Sciatic nerve (tissue), 2 donors: ENCODE measurements at regions not wholly inside any gene's neighbourhood (a gene's known extent, or its start where the extent isn't known, plus 50 kb on each side); places are given as distances from the start of the nearest gene placed in this dataset.
"Not testable (repeated sequence)": the region's sequence is repeated elsewhere in the genome, so short reads cannot be mapped to it uniquely, and the experiment has no call there.

Source experiments
- ATAC-seq: fragments of 200-7000 bp; cut with Tn5 transposase; one replicate; pipeline ENCODE4 v1.9.1; 2020; ENCODE audit warnings: mild to moderate bottlenecking, moderate library complexity
- DNase-seq: peaks from one replicate; pipeline ENCODE4 v3.0.0-alpha.2; 2020; ENCODE audit warnings: low spot score
- intact Hi-C: fragments of 100-400 bp; cut with DNase I; formaldehyde crosslinking; loops from one replicate; pipeline ENCODE4 v1.14.2; 2022
- donor health status: DM: no; HTN: no; CAD: no.
- donor health status: DM: no; HTN: no; CAD: no.

- DNase-seq = no peak
- intact Hi-C loops = no loop called here
- ATAC-seq = no peak
Measured at GRCh38 chr4:123682931-123683330, 286.3 kb downstream of the SPRY1 start.

GRCh38 chr4:123684937-123685336 lies 288.3 kb downstream of the SPRY1 start:
- intact Hi-C loops, ATAC-seq, DNase-seq: not testable (repeated sequence)

DNA sequence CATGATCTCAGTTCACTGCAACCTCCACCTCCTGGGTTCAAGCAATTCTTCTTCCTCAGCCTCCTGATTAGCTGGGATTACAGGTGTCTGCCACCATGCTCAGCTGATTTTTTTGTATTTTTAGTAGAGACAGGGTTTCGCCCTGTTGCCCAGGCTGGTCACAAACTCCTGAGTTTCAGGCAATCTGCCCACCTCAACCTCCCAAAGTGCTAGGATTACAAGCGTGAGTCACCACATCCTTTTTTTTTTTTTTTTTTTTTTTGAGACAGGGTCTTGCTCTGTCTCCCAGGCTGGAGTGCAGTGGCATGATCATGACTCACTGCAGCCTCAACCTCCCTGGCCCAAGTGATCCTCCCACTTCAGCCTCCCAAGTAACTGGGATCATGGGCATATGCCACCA lies 298.9 kb downstream of the SPRY1 start:
- ATAC-seq, intact Hi-C loops, DNase-seq: not testable (repeated sequence)

- no peak for ATAC-seq
- no peak for DNase-seq
- intact Hi-C loops = no loop called here
Measured at GRCh38 chr4:123696687-123697086, 300.1 kb downstream of the SPRY1 start.

- ATAC-seq (no peak), DNase-seq (no peak)
- intact Hi-C loops = no loop called here
Measured at GRCh38 chr4:123698556-123698955, 302.0 kb downstream of the SPRY1 start.

GRCh38 chr4:123699880-123700771 lies 303.5 kb downstream of the SPRY1 start:
- intact Hi-C loops = no loop called here
- ATAC-seq (peak; percentile 71), DNase-seq (no peak)

- no peak for DNase-seq
- intact Hi-C loops = no loop called here
- ATAC-seq = no peak
Measured at GRCh38 chr4:123701131-123701575, 304.6 kb downstream of the SPRY1 start.

DNA sequence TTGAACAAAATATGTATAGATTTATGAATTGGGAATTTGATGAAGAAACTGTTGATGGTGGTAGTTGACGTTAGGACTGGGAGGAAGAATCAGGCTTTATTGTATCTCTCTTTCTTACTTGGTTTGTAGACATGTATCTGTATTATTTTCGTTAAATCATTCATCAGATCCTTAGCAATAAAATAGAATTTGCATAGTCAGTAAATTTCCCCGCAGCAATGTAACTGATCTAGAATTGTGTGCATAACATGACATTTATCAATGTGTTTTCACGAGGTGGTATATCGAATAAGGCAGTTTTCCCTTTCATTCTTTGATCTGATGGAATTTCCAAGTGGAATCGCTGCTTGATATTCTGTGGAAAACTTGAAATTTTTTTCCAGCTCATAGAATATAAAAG lies 308.8 kb downstream of the SPRY1 start:
- intact Hi-C loops = no loop called here
- no peak for ATAC-seq
- no peak for DNase-seq

- DNase-seq (no peak), ATAC-seq (no peak)
- intact Hi-C loops = no loop called here
Measured at GRCh38 chr4:123706973-123707372, 310.4 kb downstream of the SPRY1 start.

DNA sequence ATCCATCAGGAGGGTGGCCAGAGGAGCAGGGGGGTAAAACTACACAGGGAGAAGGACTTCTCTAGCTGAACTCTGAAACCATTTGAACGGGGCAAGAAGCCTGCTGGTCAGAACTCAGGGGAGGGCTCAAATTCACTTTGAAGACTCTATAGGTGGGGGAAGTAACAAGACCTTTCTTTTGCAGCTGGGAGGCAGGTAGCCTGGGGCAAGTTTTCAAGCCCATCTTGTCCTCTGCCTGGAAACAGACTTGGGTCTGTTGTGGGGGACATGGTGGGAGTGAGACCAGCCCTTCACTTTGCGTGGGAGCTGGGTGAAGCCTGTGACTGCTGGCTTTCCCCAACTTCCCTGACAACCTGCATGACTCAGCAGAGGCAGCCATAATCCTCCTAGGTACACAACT lies 312.3 kb downstream of the SPRY1 start:
- DNase-seq = no peak
- no peak for ATAC-seq
- intact Hi-C loops = no loop called here

DNA sequence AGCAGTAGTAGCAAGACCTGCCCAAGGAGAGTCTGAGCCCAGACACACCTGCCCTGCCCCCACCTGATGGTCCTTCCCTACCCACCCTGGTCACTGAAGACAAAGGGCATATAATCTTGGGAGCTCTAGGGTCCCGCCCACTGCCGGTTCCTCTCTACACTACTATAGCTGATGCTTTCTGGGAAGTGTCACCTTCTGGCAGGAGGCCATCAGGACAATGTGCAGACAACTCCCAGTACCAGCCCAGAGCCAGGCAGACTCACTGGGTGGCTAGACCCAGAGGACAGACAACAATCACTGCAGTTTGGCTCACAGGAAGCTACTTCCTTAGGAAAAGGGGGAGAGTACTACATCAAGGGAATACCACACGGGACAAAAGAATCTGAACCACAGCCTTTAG lies 312.7 kb downstream of the SPRY1 start:
- ATAC-seq = no peak
- intact Hi-C loops = no loop called here

DNA sequence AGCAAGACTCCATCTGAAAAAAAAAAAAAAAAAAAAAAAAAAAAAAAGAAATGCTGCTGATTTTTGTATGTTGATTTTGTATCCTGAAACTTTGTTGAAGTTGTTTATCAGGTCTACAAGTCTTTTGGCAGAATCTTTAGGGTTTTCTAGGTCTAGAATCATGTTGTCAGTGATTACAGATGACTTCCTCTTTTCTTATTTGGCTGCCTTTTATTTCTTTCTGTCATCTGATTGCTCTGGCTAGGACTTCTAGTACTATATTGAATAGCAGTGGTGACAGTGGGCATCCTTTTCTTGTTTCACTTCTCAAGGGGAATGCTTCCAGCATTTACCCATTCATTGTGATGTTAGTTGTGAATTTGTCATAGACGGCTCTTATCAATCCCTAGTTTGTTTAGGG lies 334.4 kb downstream of the SPRY1 start:
- ATAC-seq (no peak), DNase-seq (no peak)
- intact Hi-C loops = no loop called here

More for the DNA sequence above, 312.7 kb downstream of the SPRY1 start:
- no peak for DNase-seq

DNA sequence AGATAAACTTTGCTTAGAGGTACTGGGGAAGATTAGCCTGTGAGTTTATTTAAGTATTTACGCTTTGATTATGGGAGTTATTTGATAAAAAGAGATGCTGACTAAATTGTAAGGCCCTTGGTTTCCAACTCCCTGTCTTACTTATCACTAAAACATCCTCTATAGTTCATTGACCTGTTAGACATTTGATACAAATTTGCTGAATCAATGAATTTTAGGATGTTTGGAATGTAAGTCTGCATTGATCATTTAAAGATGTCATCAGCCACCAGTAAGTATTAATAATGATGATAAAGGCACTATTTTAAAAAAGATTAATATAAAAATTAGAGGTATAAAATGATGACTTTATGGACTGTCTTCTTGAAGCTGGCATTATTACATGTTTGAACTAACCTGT lies 340.6 kb downstream of the SPRY1 start:
- DNase-seq (no peak), ATAC-seq (no peak)
- intact Hi-C loops = no loop called here

DNA sequence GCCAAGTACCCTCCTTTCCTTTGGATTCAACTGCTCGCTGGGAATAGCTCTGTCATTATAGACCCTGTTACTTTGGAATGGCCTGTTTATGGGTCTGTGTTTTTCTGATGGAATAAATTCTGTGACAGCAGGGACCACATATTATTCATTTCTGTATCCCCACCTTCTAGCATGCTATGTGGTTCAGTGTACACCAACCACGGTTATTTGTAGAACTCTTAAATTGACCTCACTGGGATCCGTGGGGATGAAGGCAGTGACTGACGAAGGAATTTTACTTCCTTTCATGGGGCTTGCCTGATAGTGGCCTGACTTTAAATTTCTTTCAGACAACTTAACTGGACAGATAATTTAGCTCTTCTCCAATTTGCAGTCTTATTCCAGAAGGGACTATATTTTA lies 343.2 kb downstream of the SPRY1 start:
- no peak for DNase-seq
- intact Hi-C loops = no loop called here
- ATAC-seq = no peak

- ATAC-seq = no peak
- intact Hi-C loops = no loop called here
- no peak for DNase-seq
Measured at GRCh38 chr4:123740236-123740635, 343.6 kb downstream of the SPRY1 start.

DNA sequence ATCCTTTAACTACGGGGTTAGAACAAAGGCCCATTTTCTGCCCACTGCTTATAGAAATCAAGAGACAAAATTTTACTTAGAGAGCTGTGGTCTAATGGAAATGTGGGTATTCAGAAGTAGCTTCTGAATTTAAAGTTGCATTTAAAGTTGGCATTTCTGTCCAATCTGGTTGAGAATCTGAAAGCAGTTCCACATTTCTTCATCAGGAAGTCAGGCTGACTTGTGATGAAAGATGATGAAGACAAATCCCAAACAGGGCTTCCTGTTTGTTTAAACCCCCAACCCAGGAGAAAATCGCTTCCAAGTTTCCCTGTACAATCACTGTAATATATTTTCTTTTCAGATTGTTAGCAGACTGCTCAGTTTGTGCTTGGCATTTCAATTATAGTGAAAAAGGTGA lies 345.3 kb downstream of the SPRY1 start:
- no peak for ATAC-seq
- intact Hi-C loops = no loop called here
- no peak for DNase-seq

DNA sequence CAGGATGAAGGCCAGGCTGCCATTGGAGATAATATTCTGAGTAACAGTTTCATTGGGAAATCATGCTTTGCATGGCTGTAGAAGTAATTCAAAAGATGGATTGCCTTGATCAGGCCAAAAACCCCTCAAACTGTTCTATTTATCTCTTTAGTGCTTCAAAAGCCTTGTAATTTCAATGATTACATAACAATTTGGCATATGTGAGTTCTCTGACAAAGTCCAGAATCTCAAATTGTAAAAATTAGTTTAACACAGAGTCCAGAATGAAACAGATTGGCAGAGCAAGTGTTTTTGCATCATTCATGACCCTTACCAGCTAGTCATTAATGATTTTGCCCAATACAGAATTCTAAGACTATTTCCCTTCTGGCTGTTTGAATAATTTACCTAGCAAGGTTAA lies 347.3 kb downstream of the SPRY1 start:
- ATAC-seq (peak; percentile 32), DNase-seq (no peak)
- intact Hi-C loops = no loop called here

DNA sequence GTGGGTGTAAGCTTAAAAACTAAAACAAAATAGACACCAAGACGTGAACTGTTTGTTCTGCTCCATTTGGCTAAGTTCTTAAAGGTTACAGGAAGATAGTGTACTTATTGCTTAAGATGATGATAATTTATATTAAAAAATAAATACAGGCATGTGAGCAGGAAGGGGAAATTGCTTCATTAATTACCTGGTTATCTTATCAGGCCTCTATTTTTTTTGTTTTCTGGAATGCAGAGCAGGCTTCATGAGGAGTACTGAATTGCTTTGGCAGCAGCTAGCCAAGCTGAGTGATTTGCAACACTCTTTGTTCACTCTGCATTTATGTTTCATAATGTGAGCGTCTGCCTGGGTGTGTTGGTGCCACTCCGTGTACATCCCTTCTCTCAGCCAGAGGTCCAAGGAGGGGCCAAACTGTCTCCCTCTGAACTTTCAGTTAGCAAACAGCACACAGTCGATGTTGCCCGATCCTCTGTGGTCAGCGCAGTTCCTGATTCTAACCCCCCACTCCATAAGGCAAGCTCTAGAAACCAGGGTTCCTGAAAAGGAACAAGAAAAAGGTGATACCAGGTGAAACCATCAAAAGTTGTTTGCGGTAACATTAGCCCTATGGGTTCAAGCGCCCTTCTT lies 348.2 kb downstream of the SPRY1 start:
- ATAC-seq (peak; percentile 64), DNase-seq (no peak)

DNA sequence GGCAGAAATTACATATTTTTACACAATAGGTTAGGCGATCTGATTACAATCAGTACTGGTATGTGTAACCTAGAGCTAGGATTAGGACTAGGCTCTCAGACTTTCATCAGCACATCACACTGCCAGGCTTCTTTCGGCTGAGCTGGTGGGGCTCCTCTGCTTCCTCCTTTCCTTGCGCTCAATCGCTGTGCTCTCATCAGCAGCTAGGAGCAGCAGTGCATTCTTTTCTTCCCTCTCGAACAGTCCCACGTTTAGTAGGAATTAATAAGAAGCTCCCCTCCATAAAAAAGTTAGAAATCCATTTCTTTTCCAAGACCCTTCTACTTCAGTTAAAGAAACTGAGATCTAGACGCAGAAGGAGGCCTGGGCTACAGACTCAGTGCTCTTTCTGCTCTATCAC lies 350.4 kb downstream of the SPRY1 start:
- intact Hi-C loops = no loop called here
- no peak for DNase-seq

More for the DNA sequence above, 348.2 kb downstream of the SPRY1 start:
- intact Hi-C loops = no loop called here

GRCh38 chr4:123748806-123749205 lies 352.2 kb downstream of the SPRY1 start:
- intact Hi-C loops = no loop called here
- ATAC-seq = no peak
- no peak for DNase-seq

More for the DNA sequence above, 350.4 kb downstream of the SPRY1 start:
- ATAC-seq = no peak
